SU-DHL-6 (cell line): ENCODE measurements at regions not wholly inside any gene's neighbourhood (a gene's known extent, or its start where the extent isn't known, plus 50 kb on each side); places are given as distances from the start of the nearest gene placed in this dataset.

Experiments
- H2AFZ ChIP-seq: fragments of 200-600 bp; sonication (generic); 2 replicates; pipeline ENCODE4 v1.6.1; 2014; ENCODE audit warnings: low read depth, mild to moderate bottlenecking, moderate library complexity, mixed read lengths, antibody characterized with exemption, low read length; ENCODE audit not compliant: severe bottlenecking
- H3F3A ChIP-seq: fragments of 200-600 bp; shearing (Covaris generic); 2 replicates; pipeline ENCODE4 v1.6.0; 2016; ENCODE audit warnings: antibody characterized with exemption, mild to moderate bottlenecking; ENCODE audit not compliant: insufficient read depth
- H3K27ac ChIP-seq: fragments of 200-600 bp; sonication (generic); 2 replicates; pipeline ENCODE4 v1.5.1; 2016; ENCODE audit warnings: low read depth, mild to moderate bottlenecking, low read length, moderate library complexity, mixed read lengths
- H3K27me3 ChIP-seq: fragments of 200-600 bp; sonication (generic), shearing (Covaris generic); 2 replicates; pipeline ENCODE4 v1.6.0; 2014; ENCODE audit warnings: mild to moderate bottlenecking, low read length
- H3K36me3 ChIP-seq: fragments of 200-600 bp; sonication (generic); 2 replicates; pipeline ENCODE4 v1.6.1; 2014; ENCODE audit warnings: mild to moderate bottlenecking, low read length, mixed read lengths
- H3K4me2 ChIP-seq: fragments of 300-600, 200-600 bp; shearing (Covaris generic), sonication (generic); 2 replicates; pipeline ENCODE4 v1.6.0; 2014; ENCODE audit warnings: low read length, low read depth, mild to moderate bottlenecking; ENCODE audit not compliant: poor library complexity, severe bottlenecking
- H3K4me3 ChIP-seq: fragments of 200-600 bp; sonication (generic); 2 replicates; pipeline ENCODE4 v1.5.1; 2014; ENCODE audit warnings: antibody characterized with exemption, low read length, mild to moderate bottlenecking, mixed read lengths; ENCODE audit not compliant: insufficient read depth, poor library complexity, severe bottlenecking
- H3K79me2 ChIP-seq: fragments of 200-600 bp; sonication (generic); 2 replicates; pipeline ENCODE4 v1.6.1; 2014; ENCODE audit warnings: mild to moderate bottlenecking, low read length, moderate library complexity; ENCODE audit not compliant: insufficient read depth
- H3K9ac ChIP-seq: fragments of 200-600 bp; sonication (generic); 2 replicates; pipeline ENCODE4 v1.7.0; 2014; ENCODE audit warnings: mild to moderate bottlenecking, low read length
- H3K9me2 ChIP-seq: fragments of 200-600 bp; sonication (generic); replicated peaks from 2 replicates; pipeline ENCODE4 v1.6.1; 2014; ENCODE audit warnings: low read length; ENCODE audit not compliant: insufficient read depth
- H3K9me3 ChIP-seq: fragments of 200-600 bp; sonication (generic); 2 replicates; pipeline ENCODE4 v1.6.1; 2014; ENCODE audit warnings: low read length, mixed read lengths; ENCODE audit not compliant: insufficient read depth
- H4K20me1 ChIP-seq: fragments of 200-600 bp; sonication (generic); 2 replicates; pipeline ENCODE4 v1.6.1; 2014; ENCODE audit warnings: low read depth, mild to moderate bottlenecking, antibody characterized with exemption, low read length, moderate library complexity, mixed read lengths
- EZH2phosphoT487 ChIP-seq: fragments of 200-600 bp; sonication (generic), shearing (Covaris generic); conservative IDR thresholded peaks from 2 replicates; pipeline ENCODE4 v1.6.1; 2018; ENCODE audit warnings: mild to moderate bottlenecking, antibody characterized with exemption, low read length, moderate library complexity, mixed read lengths
- TF ChIP-seq, protein P1 (sequence below): fragments of 200-600 bp; sonication (generic); IDR thresholded peaks from one replicate; pipeline ENCODE4 v1.5.1; 2017; ENCODE audit warnings: antibody characterized with exemption, mild to moderate bottlenecking, low read length, moderate library complexity; ENCODE audit not compliant: insufficient read depth, poor library complexity, severe bottlenecking

DNA sequence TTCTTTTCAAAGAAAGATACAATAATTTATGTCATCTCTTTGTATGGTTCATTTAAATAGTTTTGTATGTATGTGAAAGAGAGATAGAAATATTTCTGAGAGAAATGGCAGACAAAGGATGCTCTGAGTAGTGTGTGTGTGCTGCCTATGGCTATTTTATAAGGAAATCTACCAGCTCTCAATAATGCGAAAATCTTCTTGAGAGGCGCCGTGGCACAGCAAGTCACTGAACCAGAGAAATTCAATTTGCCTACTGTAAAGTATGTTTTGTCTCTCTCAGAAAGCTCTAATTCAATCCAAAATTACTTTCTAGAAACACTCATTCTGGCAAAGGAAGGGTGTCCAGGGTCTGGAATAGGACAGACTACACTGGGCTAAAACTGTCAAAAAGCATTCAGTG, 1981.1 kb downstream of the EFNA5 start:
- H2AFZ ChIP-seq, result no peak overlapping the region

DNA sequence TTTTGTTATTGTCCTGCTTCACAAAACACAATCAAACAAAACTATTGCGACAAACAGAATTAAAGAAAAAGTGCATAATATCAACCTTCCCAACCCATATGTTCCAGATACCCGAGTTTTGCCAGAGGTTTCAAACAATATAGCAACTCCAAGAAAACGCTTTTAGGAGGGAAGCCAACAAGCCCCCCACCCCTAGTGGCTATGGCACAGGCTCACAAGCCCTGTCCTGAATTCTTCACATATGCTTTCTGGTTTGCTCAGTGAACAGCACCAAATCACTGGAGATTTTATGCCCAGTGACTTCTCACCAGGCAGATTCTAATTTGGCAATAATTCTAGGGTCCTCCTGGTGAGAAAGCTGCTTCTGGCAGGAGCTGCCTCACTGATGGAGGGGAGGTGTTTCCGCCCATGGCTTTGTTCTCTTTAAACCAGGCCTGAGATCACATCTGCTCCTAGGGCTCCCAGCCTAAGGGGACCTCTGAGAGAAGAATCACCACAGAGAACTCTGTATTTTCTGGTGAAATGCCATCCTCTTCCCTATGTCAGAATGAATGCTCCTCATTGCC, 1982.4 kb downstream of the EFNA5 start:
- TF ChIP-seq, protein P1, sequence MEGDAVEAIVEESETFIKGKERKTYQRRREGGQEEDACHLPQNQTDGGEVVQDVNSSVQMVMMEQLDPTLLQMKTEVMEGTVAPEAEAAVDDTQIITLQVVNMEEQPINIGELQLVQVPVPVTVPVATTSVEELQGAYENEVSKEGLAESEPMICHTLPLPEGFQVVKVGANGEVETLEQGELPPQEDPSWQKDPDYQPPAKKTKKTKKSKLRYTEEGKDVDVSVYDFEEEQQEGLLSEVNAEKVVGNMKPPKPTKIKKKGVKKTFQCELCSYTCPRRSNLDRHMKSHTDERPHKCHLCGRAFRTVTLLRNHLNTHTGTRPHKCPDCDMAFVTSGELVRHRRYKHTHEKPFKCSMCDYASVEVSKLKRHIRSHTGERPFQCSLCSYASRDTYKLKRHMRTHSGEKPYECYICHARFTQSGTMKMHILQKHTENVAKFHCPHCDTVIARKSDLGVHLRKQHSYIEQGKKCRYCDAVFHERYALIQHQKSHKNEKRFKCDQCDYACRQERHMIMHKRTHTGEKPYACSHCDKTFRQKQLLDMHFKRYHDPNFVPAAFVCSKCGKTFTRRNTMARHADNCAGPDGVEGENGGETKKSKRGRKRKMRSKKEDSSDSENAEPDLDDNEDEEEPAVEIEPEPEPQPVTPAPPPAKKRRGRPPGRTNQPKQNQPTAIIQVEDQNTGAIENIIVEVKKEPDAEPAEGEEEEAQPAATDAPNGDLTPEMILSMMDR, result no peak
- no peak for TF ChIP-seq EZH2phosphoT487
- no peak overlapping the region for H3K4me2 ChIP-seq

More for the DNA sequence above, 1981.1 kb downstream of the EFNA5 start:
- no peaks in the 10 kb centered on the region for H3F3A ChIP-seq
- H3K9me2 ChIP-seq, result no peaks in the 10 kb centered on the region
- H3K9me3 ChIP-seq, result no peaks in the 10 kb centered on the region
- no peaks in the 10 kb centered on the region for H3K79me2 ChIP-seq
- no peak overlapping the region for H3K9ac ChIP-seq
- no peaks in the 10 kb centered on the region for H3K36me3 ChIP-seq
- no peak overlapping the region for H3K27ac ChIP-seq
- H3K4me2 ChIP-seq, result no peak overlapping the region
- no peaks in the 10 kb centered on the region for H4K20me1 ChIP-seq
- H3K27me3 ChIP-seq, result no peaks in the 10 kb centered on the region
- no peak overlapping the region for H3K4me3 ChIP-seq
- TF ChIP-seq EZH2phosphoT487, result no peak
- TF ChIP-seq, protein P1, result no peak

DNA sequence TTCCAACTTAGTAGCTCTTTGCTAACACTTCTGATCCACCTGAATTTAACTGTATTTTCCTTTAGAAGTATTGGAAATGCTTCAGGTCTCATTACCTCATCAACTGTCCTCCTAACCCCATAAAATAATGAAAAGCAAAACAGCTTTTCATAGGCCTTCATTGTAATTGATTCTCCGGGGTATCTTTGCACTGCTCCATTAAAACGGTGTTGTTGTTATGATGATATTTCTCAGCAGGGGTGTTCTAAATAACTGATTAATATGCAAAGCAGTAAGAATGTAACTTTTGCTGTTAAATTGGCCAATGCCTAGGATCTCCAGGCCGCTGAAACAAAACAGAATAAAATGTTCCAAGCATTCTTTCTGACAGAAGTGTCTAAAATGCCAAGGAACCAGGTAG, 1983.2 kb downstream of the EFNA5 start:
- Histone ChIP-seq H2AFZ (no peak overlapping the region), H3K36me3 (no peaks in the 10 kb centered on the region), H3K4me2 (no peak overlapping the region), H3F3A (no peaks in the 10 kb centered on the region), H3K79me2 (no peaks in the 10 kb centered on the region), H3K27me3 (no peaks in the 10 kb centered on the region), H3K9me2 (no peaks in the 10 kb centered on the region), H3K27ac (no peak overlapping the region), H3K4me3 (no peak overlapping the region), H4K20me1 (no peaks in the 10 kb centered on the region), H3K9ac (no peak overlapping the region), H3K9me3 (no peaks in the 10 kb centered on the region)
- TF ChIP-seq, protein P1, result no peak
- TF ChIP-seq EZH2phosphoT487, result no peak

More for the DNA sequence above, 1982.4 kb downstream of the EFNA5 start:
- Histone ChIP-seq H3F3A (no peaks in the 10 kb centered on the region), H3K27ac (no peak overlapping the region), H3K4me3 (no peak overlapping the region), H3K79me2 (no peaks in the 10 kb centered on the region), H3K36me3 (no peaks in the 10 kb centered on the region), H2AFZ (no peak overlapping the region), H3K9me2 (no peaks in the 10 kb centered on the region), H4K20me1 (no peaks in the 10 kb centered on the region), H3K9me3 (no peaks in the 10 kb centered on the region), H3K27me3 (no peaks in the 10 kb centered on the region), H3K9ac (no peak overlapping the region)
